GM23338 (cell line): ENCODE measurements at regions not wholly inside any gene's neighbourhood (a gene's known extent, or its start where the extent isn't known, plus 50 kb on each side); places are given as distances from the start of the nearest gene placed in this dataset.

ENCODE experiments used
- ATAC-seq: fragments of 200-7000 bp; cut with Tn5 transposase; 3 replicates; pipeline ENCODE4 v1.9.1; 2020
- DNase-seq: peaks from one replicate; pipeline ENCODE4 v3.0.0-alpha.2; 2015; ENCODE audit warnings: low spot score
- H2AFZ ChIP-seq: fragments of 200-600 bp; sonication (generic); 2 replicates; pipeline ENCODE4 v1.8.0; 2016; ENCODE audit warnings: antibody characterized with exemption, mild to moderate bottlenecking, moderate library complexity
- H3F3A ChIP-seq: fragments of 200-600 bp; sonication (generic); replicated peaks from 2 replicates; pipeline ENCODE4 v1.8.0; 2017; ENCODE audit warnings: antibody characterized with exemption, mixed run types, low read depth
- H3K27ac ChIP-seq: fragments of 200-600 bp; sonication (generic); 2 replicates; pipeline ENCODE4 v1.6.1; 2016; ENCODE audit warnings: low read depth
- H3K27me3 ChIP-seq: fragments of 200-600 bp; sonication (generic); 2 replicates; pipeline ENCODE4 v1.8.0; 2016; ENCODE audit warnings: mild to moderate bottlenecking, mixed run types, moderate library complexity; ENCODE audit not compliant: insufficient read depth
- H3K36me3 ChIP-seq: fragments of 200-600 bp; sonication (generic); 2 replicates; pipeline ENCODE4 v1.8.0; 2016; ENCODE audit warnings: mild to moderate bottlenecking; ENCODE audit not compliant: insufficient read depth
- H3K4me1 ChIP-seq: fragments of 200-600 bp; sonication (generic); 2 replicates; pipeline ENCODE4 v1.8.0; 2016; ENCODE audit warnings: mild to moderate bottlenecking, moderate library complexity; ENCODE audit not compliant: insufficient read depth
- H3K4me2 ChIP-seq: fragments of 200-600 bp; sonication (generic); 2 replicates; pipeline ENCODE4 v1.7.1; 2017; ENCODE audit warnings: mixed run types
- H3K4me3 ChIP-seq: fragments of 200-600 bp; sonication (generic); 2 replicates; pipeline ENCODE4 v1.6.1; 2016; ENCODE audit warnings: mixed run types
- H3K79me2 ChIP-seq: fragments of 200-600 bp; sonication (generic); replicated peaks from 2 replicates; pipeline ENCODE4 v1.8.0; 2017; ENCODE audit warnings: mild to moderate bottlenecking; ENCODE audit not compliant: insufficient read depth
- H3K9me2 ChIP-seq: fragments of 200-600 bp; sonication (generic); 2 replicates; pipeline ENCODE4 v1.8.0; 2017; ENCODE audit not compliant: insufficient read depth
- H4K20me1 ChIP-seq: fragments of 200-600 bp; sonication (generic); replicated peaks from 2 replicates; pipeline ENCODE4 v1.8.0; 2017; ENCODE audit warnings: mild to moderate bottlenecking; ENCODE audit not compliant: insufficient read depth
- H3K27ac Mint-ChIP-seq: 2 replicates; pipeline ENCODE4 v1.8.0; 2020; ENCODE audit warnings: inconsistent platforms, mild to moderate bottlenecking, moderate library complexity, mixed read lengths
- H3K27me3 Mint-ChIP-seq: 3 replicates; pipeline ENCODE4 v1.8.0; 2022; ENCODE audit warnings: low read depth, mild to moderate bottlenecking, moderate library complexity, mixed read lengths, inconsistent platforms; ENCODE audit not compliant: insufficient read depth, poor library complexity
- H3K36me3 Mint-ChIP-seq: 3 replicates; pipeline ENCODE4 v1.8.0; 2021; ENCODE audit warnings: low read depth, mild to moderate bottlenecking, inconsistent platforms, moderate library complexity, mixed read lengths
- H3K4me1 Mint-ChIP-seq: 3 replicates; pipeline ENCODE4 v1.8.0; 2020; ENCODE audit warnings: mild to moderate bottlenecking, inconsistent platforms, mixed read lengths
- H3K4me3 Mint-ChIP-seq: 3 replicates; pipeline ENCODE4 v1.8.0; 2021; ENCODE audit warnings: moderate library complexity, mild to moderate bottlenecking, inconsistent platforms, mixed read lengths
- H3K9me3 Mint-ChIP-seq: 3 replicates; pipeline ENCODE4 v1.8.0; 2020; ENCODE audit warnings: moderate library complexity, mild to moderate bottlenecking, inconsistent platforms, mixed read lengths
- CREB1 ChIP-seq: fragments of 250-450 bp; sonication (Bioruptor Pico); IDR thresholded peaks from 2 replicates; pipeline ENCODE4 v1.5.0; 2020; ENCODE audit warnings: low read depth, mild to moderate bottlenecking, moderate library complexity
- CTCF ChIP-seq, 2 experiments: fragments of 200-600 bp in 1 of 2; sonication (generic) in 1 of 2; conservative IDR thresholded peaks; 2 replicates each; pipeline versions ENCODE4 v1.5.1 to v1.6.1; 2016 to 2017; ENCODE audit warnings: antibody characterized with exemption in 2 of 2, low read depth in 2 of 2, mild to moderate bottlenecking in 2 of 2, moderate library complexity in 1 of 2
- ETS1 ChIP-seq: IDR thresholded peaks from 2 replicates; pipeline ENCODE4 v1.6.1; 2016; ENCODE audit warnings: antibody characterized with exemption
- REST ChIP-seq: IDR thresholded peaks from one replicate; pipeline ENCODE4 v1.6.1; 2018; ENCODE audit warnings: antibody characterized with exemption; ENCODE audit not compliant: unreplicated experiment
- STAT1 ChIP-seq: IDR thresholded peaks from one replicate; pipeline ENCODE4 v1.6.1; 2016; ENCODE audit warnings: antibody characterized with exemption; ENCODE audit not compliant: unreplicated experiment
- ZNF114 ChIP-seq: fragments of 250-450 bp; sonication (Bioruptor Pico); IDR thresholded peaks from 2 replicates; pipeline ENCODE4 v1.5.0; 2020; ENCODE audit warnings: mild to moderate bottlenecking, moderate library complexity
- ZNF331 ChIP-seq: fragments of 250-450 bp; sonication (Bioruptor Pico); IDR thresholded peaks from 2 replicates; pipeline ENCODE4 v1.5.0; 2020; ENCODE audit warnings: low read depth, mild to moderate bottlenecking, moderate library complexity

GRCh38 chr4:125837493-125838201 lies 522.9 kb downstream of the FAT4 start:
- H3K36me3 Mint-ChIP-seq = no peaks in the 10 kb centered on the region

DNA sequence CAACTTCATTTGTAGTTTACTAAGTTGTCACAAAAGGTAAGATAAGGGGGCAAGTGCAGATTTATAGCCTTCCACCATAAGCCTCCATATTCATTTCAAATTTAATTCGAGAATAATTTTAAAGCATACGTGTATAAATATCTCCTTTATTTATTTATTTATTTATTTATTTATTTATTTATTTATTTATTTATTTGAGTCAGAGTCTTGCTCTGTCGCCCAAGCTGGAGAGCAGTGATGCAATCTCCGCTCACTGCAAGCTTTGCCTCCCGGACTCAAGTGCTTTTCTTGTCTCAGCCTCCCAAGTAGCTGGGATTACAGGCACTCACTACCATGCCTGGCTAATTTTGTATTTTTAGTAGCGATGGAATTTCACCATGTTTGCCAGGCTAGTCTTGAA lies 523.4 kb downstream of the FAT4 start:
- DNase-seq (no peak), ATAC-seq (no peak)
- no peak overlapping the region for H3K27ac ChIP-seq
- Mint-ChIP-seq H3K27ac (no peak overlapping the region), H3K4me3 (no peak overlapping the region), H3K9me3 (no peaks in the 10 kb centered on the region; the same call in 2 of the 3 replicates), H3K36me3 (no peaks in the 10 kb centered on the region), H3K27me3 (no peaks in the 10 kb centered on the region), H3K4me1 (no peaks in the 10 kb centered on the region)
- no peaks in the 10 kb centered on the region for H4K20me1 ChIP-seq
- H3K4me1 ChIP-seq = no peaks in the 10 kb centered on the region
- no peak overlapping the region for H3K4me2 ChIP-seq
- no peaks in the 10 kb centered on the region for H3F3A ChIP-seq
- H3K9me2 ChIP-seq = no peaks in the 10 kb centered on the region
- H3K79me2 ChIP-seq = no peaks in the 10 kb centered on the region
- no peak overlapping the region for H2AFZ ChIP-seq
- no peaks in the 10 kb centered on the region for H3K36me3 ChIP-seq
- H3K27me3 ChIP-seq = no peaks in the 10 kb centered on the region
- H3K4me3 ChIP-seq = no peak overlapping the region
- TF ChIP-seq STAT1 = no peak
- no peak for TF ChIP-seq CTCF (conservative IDR thresholded peaks at IDR 0.05; ENCODE audit: low read depth in 2 of 2)
- TF ChIP-seq CREB1 (CRISPR knock-in tag) = no peak
- no peak for TF ChIP-seq ETS1
- TF ChIP-seq ZNF114 (CRISPR knock-in tag) = no peak
- no peak for TF ChIP-seq ZNF331 (CRISPR knock-in tag)
- no peak for TF ChIP-seq REST

More at GRCh38 chr4:125837493-125838201, 522.9 kb downstream of the FAT4 start:
- Histone ChIP-seq H2AFZ (no peak overlapping the region), H4K20me1 (no peaks in the 10 kb centered on the region), H3K27me3 (no peaks in the 10 kb centered on the region), H3K79me2 (no peaks in the 10 kb centered on the region), H3K36me3 (no peaks in the 10 kb centered on the region), H3K4me3 (no peak overlapping the region), H3K9me2 (no peaks in the 10 kb centered on the region), H3K4me1 (no peaks in the 10 kb centered on the region), H3K4me2 (no peak overlapping the region), H3K27ac (no peak overlapping the region), H3F3A (no peaks in the 10 kb centered on the region)
- no peak overlapping the region for H3K4me3 Mint-ChIP-seq
- no peaks in the 10 kb centered on the region; the same call in 2 of the 3 replicates for H3K9me3 Mint-ChIP-seq
- no peaks in the 10 kb centered on the region for H3K27me3 Mint-ChIP-seq
- ATAC-seq (no peak), DNase-seq (no peak)
- H3K27ac Mint-ChIP-seq = no peak overlapping the region
- no peaks in the 10 kb centered on the region for H3K4me1 Mint-ChIP-seq
- TF ChIP-seq REST = no peak
